ENCODE measurements at regions not wholly inside any gene's neighbourhood (a gene's known extent, or its start where the extent isn't known, plus 50 kb on each side); places are given as distances from the start of the nearest gene placed in this dataset.

- ChIA-PET CTCF (no interaction called here), POLR2A (no interaction called here)
- no peak for DNase-seq (ENCODE audit: low read depth, low spot score)
Measured at GRCh38 chr3:107981471-107982111, 109.2 kb downstream of the CD47 start.

GRCh38 chr3:107979538-107979937 lies 111.3 kb downstream of the CD47 start:
- Histone ChIP-seq H3K27ac (ENCODE audit: low read depth, low read length) (no peak overlapping the region), H3K4me3 (ENCODE audit: low read depth, low read length) (no peak overlapping the region), H3K9me3 (ENCODE audit: control insufficient read depth, insufficient read depth, low read length) (no peaks in the 10 kb centered on the region), H3K27me3 (ENCODE audit: control insufficient read depth, insufficient read depth, low read length) (peaks cover 6% of the 10 kb centered on the region)
- no peak for DNase-seq (ENCODE audit: low read depth, low spot score)
- ChIA-PET POLR2A (no interaction called here), CTCF (interaction anchor here (1.2 kb wide), 1 partner anchor 49 kb away, joined by 3 read pairs; no protein-coding TSS in a partner anchor)
- TF ChIP-seq CTCF (IDR thresholded peaks at IDR 0.05; ENCODE audit: low read depth, low read length): no peak

More at GRCh38 chr3:107981471-107982111, 109.2 kb downstream of the CD47 start:
- TF ChIP-seq CTCF (IDR thresholded peaks at IDR 0.05; ENCODE audit: low read depth, low read length): no peak
- Histone ChIP-seq H3K4me3 (ENCODE audit: low read depth, low read length) (no peak overlapping the region), H3K9me3 (ENCODE audit: control insufficient read depth, insufficient read depth, low read length) (no peaks in the 10 kb centered on the region), H3K27me3 (ENCODE audit: control insufficient read depth, insufficient read depth, low read length) (peaks cover 4% of the 10 kb centered on the region), H3K27ac (ENCODE audit: low read depth, low read length) (no peak overlapping the region)

- H3K27me3 ChIP-seq (ENCODE audit: control insufficient read depth, insufficient read depth, low read length): peaks cover 6% of the 10 kb centered on the region
- no peaks in the 10 kb centered on the region for H3K9me3 ChIP-seq (ENCODE audit: control insufficient read depth, insufficient read depth, low read length)
- ChIA-PET CTCF (no interaction called here), POLR2A (no interaction called here)
- DNase-seq (ENCODE audit: low read depth, low spot score): no peak
- H3K27ac ChIP-seq (ENCODE audit: low read depth, low read length): no peak overlapping the region
- no peak overlapping the region for H3K4me3 ChIP-seq (ENCODE audit: low read depth, low read length)
- no peak for TF ChIP-seq CTCF (IDR thresholded peaks at IDR 0.05; ENCODE audit: low read depth, low read length)
Measured at GRCh38 chr3:107978131-107979055, 112.4 kb downstream of the CD47 start.

- ChIA-PET POLR2A (no interaction called here), CTCF (no interaction called here)
- TF ChIP-seq CTCF (IDR thresholded peaks at IDR 0.05; ENCODE audit: low read depth, low read length): no peak
- H3K9me3 ChIP-seq (ENCODE audit: control insufficient read depth, insufficient read depth, low read length): no peaks in the 10 kb centered on the region
- no peak for DNase-seq (ENCODE audit: low read depth, low spot score)
- H3K4me3 ChIP-seq (ENCODE audit: low read depth, low read length): no peak overlapping the region
- H3K27ac ChIP-seq (ENCODE audit: low read depth, low read length): no peak overlapping the region
- H3K27me3 ChIP-seq (ENCODE audit: control insufficient read depth, insufficient read depth, low read length): peaks cover 6% of the 10 kb centered on the region
Measured at GRCh38 chr3:107977221-107978130, 113.4 kb downstream of the CD47 start.

Measured in AG04450 (cell line).